ENCODE measurements at regions not wholly inside any gene's neighbourhood (a gene's known extent, or its start where the extent isn't known, plus 50 kb on each side); places are given as distances from the start of the nearest gene placed in this dataset.

GRCh38 chr18:8901019-8901418 is 195.7 kb downstream of the MTCL1 start:
- TF ChIP-seq CTCF (conservative IDR thresholded peaks at IDR 0.05; ENCODE audit: low read depth, low read length) (no peak), EZH2 (IDR thresholded peaks at IDR 0.05; ENCODE audit: low read length, unreplicated experiment) (no peak)

Measured in PC-3 (cell line).